Activated T-helper 1 cell treated with Interleukin-2 at 50 U/mL for 16 hours (primary cell): ENCODE measurements at regions not wholly inside any gene's neighbourhood (a gene's known extent, or its start where the extent isn't known, plus 50 kb on each side); places are given as distances from the start of the nearest gene placed in this dataset.
"Not testable (repeated sequence)": the region's sequence is repeated elsewhere in the genome, so short reads cannot be mapped to it uniquely, and the experiment has no call there.

ENCODE experiments used
- DNase-seq: peaks from one replicate; pipeline ENCODE4 v3.0.0-alpha.2; 2020; ENCODE audit warnings: low read depth

DNA sequence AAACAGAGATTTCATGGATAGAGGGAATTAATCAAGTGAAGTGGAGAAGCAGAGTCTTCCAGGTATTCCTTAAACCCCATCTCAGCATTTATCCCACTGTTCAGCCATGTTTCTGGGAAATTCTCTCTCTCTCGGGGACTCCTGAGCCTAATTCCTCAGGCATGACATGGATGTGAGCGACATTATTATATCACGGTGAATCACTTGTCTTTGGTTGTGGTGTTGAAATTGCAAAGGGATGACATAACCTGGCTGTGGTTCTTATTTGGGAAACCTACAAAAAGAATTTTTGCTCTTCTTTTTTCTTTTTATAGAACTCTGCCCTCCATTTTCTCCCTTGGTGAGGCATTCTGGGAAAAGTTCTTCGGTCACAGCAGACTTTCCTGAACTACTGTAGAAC lies 457.9 kb upstream of the PTGER4 start:
- DNase-seq = no peak

DNA sequence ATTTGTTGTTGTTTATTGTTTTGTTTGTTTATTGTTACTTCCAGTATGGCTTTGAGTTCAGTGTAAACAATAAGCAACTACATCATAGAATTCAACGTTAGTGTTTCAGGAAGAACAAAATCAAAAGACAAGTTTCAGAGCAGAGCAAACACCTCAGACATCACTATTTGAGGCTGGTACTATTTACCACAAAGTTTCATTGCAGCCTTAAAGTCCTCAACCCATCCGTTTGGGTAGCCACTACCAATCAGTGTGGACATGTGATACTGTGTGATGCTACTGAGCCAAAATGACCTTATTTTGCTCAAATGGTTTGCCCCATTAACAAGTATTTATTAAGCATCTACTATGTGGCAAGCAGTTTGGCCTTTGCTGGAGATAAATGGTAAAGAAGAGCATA lies 458.5 kb upstream of the PTGER4 start:
- no peak for DNase-seq

DNA sequence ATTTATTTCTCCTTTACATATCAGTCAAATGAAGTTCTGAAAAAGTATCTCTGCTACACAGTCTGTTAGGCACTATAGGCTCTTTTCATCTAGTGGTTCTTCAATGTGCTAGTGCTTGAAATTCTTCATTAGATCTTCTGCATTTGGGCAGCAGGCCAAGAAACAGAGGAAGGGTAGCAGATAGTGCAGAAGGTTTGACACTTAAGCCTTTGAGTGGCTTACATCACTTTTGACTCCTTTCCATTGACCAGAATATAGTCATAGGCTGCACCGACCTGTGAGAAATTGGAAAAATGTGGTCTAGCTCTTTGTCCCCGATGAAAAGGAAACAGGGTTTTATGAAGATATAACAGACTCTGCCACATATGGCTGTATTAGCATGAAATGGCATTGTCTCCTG lies 459.5 kb upstream of the PTGER4 start:
- DNase-seq = no peak

DNA sequence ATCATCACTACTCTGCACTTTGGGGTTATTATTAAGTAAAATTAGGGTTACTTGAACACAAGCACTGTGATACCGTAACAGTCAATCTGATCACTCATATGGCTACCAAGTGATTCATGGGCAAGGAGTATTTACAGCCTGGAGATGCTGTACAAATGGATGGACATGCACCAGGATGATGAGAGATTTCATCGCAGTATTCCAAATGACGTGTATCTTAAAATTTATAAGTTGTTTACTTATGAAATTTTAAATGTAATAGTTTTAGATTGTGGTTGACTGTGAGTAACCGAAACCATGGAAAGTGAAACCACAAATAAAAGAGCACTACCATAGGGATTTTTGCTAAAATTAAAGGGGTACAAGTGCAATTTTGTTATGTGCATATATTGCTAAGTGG lies 462.2 kb upstream of the PTGER4 start:
- DNase-seq = no peak

DNA sequence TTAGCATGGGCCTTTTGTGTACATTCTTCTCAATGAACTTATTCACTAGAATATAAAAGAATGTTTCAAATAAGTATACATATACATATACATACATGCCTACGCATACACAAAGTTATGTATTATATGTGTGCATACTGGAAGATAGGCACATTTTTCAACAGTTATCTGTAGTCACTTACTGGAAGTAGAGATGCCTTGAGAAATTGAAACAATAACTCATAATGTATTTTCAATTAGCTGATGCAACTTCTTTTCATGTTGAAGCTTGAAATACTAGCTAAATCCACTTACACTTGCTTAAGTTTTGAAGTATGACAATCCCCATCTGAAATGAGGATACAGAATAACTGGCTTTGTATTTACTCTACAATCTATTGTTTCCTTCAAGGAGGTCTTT lies 469.0 kb upstream of the PTGER4 start:
- DNase-seq = no peak

DNA sequence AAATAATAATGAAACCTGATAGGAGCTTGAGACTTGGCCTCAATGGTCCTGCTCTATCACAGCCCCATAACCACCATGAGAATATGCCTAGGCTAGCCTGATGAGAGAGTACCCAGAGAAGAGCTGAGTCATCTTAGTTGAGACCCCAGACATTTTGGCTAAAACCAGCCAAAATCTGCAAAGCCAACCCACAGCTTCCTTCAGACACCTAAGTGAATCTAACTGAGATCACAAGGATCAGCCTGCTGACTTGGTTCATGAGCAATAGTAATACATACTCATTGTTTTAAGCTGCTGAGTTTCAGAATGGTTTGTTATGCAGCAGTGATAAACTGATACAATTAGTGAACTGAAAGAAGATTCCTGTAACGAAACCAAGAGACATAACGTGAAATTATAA lies 473.7 kb upstream of the PTGER4 start:
- no peak for DNase-seq

DNA sequence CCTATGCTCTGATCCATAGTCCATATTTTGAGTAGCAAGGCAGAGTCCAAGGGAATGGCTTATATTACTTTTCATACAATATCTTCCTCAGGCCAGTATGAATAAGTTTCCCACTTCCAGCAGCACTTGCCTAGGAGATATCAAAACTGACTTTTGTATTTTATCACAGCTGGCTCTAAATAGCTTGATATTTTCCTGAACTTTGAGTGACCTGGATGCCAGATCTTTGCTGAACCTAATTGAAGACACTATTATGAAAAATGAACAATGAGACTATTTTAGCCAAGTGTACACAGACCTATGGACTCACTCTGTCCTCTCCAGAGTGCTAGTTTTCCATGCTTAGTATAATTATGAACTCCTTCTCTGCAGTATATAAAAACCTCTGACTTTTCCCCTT lies 475.6 kb upstream of the PTGER4 start:
- no peak for DNase-seq

DNA sequence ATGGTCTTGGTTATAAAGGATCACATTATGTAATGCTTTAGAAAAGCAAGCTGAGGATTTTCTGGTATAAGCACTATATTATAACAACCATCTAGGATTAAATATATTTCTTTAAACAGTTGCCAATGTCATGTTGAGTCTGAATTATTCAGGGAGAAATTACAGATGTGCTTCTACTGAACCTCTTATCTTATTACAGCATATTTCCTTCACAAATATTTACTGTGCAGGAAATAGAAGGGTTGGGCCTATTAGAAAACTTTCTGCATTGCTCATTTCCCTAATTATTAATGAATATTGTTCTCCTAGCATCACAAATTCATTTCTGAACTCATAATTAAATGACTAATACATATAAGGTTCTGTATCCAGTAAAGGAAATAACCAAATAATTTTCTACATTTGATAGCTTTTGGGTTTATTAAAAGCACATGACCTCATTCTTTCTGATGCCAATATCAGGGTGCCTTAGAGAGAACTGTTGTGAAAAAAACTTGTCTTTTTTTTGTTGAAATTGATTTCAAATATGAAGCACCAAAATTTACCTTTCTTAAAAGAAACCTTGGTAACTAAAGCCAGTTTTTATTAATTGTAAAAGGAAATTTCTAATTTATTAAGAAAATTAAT lies 476.8 kb upstream of the PTGER4 start:
- DNase-seq = no peak

DNA sequence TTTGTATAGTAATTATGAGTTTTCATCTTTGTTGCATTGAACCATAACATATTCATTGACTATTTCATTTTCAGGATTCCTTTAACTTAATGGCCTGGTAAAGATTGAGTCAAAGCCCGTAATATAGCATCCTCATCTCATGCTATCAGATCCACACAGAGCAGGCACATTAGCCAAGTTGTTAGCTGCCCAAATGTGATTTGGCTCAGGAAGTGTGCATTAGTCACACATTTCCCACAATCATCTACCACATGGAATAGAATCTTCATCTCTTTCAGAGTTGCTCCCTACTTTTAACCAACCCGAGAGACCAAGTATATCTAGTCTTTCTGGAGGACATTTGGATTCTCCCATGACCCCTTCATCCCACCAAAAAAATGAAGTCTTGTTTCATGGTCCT lies 481.0 kb upstream of the PTGER4 start:
- DNase-seq = no peak

DNA sequence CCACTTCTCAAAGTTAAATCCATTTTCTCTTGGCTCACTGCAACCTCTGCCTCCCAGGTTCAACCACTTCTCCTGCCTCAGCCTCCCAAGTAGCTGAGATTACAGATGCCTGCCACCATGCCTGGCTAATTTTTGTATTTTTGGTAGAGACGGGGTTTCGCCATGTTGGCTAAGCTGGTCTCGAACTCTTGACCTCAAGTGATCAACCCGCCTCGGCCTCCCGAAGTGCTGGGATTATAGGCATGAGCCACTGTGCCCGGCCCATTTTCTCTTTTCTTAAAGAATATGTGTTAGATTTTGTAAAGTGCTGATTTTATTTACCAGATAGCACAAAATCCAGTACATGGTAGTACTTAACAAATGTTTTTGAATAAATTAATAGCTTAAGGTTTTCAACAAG lies 484.1 kb upstream of the PTGER4 start:
- DNase-seq = not testable (repeated sequence)

DNA sequence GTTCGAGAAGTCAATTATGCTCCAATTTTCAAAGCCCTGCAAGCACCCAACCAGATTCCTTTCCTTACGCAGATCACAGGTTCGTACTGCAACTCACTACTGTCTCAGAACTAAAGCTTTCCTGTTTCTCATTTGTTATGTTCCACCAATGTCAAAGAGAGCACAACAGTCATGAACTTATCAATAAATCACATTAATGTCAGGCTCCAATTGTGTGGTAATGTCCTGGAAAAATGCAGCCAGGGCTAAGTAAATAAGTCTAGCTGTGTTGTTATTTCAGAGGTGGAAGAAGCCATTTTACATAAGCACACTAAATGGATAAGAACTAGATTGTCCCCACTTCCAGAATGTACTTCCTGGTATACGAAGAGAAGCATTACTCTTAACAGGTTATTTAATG lies 488.6 kb upstream of the PTGER4 start:
- no peak for DNase-seq

DNA sequence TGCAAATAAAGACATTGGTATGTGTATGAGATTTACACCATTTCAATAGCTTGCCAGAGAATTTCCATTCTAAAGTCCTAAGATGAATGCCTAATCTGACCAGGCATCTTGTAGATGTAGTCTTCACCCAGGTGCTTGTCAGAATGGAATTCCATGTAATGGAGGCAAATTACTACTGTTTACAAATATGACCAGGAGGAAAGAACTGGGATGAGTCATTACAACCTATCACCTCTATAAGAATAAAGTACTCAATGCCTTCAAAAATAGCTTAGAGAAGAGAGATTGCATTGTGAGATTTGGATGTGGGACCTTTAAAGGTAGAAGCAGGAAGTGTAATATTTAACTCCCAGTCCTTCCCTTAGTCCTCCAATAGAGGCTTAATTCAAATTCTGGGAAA lies 507.0 kb upstream of the PTGER4 start:
- no peak for DNase-seq

DNA sequence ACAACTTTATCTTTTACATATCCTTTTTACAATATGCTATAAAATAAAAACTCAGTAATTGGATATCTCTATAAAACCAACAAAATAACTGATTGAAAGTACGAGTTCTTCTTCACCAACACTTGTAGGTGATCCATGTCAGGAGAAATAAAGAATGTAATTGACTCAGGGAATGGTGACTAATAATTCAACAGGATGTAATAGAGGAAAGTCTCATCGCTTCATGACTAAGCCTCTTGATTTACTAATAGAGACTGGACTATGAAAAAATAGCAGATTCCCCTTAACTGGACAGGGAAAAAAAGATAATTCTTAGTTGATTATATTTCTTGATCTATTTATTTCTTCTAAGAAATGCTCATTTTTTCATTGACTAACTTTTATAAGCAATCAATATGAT lies 507.7 kb upstream of the PTGER4 start:
- no peak for DNase-seq

DNA sequence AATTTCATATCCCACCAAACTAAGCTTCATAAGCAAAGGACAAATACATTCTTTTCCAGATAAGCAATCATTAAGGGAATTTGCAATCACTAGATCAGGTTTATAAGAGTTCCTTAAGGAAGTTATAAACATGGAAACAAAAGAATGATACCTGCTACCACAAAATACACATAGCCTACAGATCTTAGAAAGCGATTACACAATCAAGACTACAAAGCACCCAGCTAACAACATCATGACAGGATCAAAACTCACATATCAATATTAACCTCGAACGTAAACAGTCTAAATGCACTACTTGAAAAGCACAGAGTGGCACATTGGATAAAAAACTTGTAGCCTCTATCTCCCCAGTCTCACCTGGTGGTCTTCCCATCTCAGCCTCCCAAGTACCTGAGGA lies 512.4 kb upstream of the PTGER4 start:
- DNase-seq = no peak

DNA sequence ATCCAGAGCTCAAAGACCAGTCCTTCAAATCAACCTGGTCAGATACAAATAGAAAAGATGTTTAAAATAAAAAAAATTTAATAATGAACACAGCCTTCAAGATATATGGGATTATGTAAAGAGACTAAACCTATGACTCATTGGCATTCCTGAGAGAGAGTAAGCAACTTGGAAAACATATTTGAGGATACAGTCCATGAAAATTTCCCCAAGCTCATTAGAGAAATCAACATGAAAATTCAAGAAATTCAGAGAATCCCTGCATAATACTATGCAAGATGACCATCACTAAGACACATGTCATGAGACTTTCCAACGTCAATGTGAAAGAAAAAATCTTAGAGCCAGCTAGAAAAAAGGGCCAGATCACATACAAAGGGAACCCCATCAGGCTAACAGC lies 512.9 kb upstream of the PTGER4 start:
- no peak for DNase-seq

DNA sequence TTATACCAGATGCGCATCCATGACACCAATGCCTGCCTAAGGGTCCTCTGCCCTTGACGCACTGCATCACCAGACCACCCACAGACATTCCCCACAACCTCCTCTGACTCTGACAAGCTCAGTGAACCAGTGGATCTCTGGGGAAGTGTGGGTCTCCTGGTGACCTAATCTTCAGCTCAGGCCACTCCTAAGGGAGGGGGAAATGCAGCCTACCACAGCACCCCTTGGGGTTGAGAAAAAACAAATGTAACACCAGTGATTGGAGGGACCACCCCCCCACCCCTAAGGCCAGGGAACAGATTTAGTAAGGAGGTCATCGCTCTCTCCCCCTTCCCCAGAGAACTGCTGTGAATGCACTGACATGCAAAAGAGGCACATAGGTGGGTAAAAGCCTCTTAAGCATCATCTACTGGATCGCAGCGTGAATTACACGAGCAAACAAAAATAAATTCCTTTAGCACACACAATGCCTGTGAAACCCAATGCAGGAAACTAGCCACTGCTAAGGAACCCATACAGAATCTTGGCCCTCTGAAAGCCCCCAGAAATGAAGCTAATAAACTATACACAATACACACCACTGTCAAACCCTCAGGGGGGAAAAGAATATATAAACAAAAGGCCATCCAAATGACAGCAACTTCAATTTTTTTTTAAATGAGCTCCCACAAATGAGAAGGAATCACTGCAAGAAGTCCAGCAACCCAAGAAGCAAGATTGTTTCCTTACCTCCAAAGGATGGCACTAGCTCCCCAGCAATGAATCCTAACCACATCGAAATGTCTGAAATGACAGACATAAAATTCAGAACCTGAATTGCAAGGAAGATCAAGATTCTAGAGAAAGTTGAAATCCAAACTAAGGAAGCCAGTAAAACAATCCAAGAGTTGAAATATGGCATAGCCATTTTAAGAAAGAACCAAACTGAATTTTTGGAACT lies 513.7 kb upstream of the PTGER4 start:
- no peak for DNase-seq

DNA sequence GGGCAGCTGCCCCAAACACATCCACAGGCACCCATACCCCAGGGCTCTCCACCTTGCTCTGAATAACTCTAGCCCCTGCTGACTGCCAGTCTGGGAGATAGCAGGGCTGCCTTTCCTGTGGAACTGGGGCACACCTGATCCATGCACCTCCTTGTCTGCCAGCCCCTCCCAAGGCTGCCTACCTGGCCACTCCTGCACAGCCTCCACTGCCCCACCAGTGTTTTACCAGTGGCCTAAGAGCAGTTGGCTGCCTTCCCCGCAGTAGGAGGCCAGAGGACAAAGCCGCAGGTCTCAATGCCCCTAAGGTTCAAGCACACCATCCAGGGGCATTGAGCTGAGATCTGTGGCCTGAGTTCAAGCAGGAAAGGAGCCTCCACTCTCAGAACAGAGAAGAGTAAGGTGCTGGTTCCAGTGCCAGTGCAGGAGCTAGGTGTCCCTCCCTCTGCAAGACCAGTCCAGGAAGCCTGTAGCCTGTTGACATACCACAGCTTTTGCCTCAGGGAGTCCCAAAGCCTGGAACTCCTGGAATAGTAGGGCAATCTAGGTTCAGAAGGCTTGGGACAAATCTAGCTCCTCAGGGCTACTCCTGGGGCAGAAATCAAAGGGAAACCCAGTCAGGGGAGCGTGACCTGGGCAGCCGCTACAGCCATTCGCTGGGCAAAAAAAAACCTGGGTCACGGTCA lies 514.5 kb upstream of the PTGER4 start:
- no peak for DNase-seq

DNA sequence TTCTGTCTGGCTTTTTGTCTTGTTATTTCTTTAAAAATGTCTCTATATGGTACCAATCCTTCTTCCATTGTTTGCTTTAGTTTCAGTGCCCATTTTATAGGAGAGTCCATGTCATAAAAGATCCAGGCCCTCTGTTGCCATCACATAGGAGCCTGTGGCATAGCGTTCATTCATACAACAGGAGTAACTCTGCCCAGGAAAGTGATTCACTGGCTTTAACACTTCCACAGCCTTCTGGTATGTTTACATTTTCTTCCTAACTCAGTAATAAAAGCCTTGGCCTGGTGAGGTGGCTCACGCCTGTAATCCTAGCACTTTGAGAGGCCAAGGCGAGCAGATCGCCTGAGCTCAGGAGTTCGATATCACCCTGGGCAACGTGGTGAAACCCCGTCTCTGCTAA lies 519.3 kb upstream of the PTGER4 start:
- DNase-seq = no peak

DNA sequence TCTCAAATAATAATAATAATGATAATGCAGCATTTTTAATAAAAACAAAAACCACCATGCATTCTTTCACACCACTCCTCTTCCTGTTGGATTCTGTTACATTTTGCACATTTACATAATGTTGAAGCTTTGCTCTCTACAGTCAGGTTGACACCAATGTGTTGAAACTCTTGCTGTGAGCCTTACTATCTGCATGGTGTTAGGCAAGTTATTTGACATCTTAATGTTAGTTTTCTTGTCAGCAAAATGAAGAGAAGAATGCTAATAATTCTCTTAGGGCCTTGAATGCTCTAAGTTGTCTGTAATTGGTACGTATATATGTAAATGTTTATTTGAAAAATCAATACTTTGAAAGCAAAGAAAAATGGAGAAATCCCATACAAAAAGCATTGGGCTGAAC lies 525.5 kb upstream of the PTGER4 start:
- DNase-seq = no peak

DNA sequence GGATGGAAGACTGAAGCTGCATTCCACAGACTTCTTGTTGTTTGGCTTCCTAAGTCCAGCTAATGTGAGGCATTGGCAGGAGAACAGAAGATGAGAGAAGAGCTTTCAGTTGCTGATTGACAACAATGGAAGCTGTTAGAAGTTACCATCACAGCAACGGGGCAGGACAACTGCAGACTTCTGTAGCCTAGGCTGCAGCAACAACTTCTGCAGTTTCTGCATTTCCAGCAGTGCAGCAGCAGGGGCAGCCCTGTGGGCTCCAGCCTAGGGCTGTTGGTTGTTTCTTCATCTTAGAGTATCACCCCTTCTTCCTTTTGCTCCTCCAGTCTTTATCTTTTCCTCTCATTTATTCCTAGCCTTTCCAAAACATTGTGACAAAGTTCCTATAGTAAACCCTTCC lies 528.8 kb upstream of the PTGER4 start:
- no peak for DNase-seq

DNA sequence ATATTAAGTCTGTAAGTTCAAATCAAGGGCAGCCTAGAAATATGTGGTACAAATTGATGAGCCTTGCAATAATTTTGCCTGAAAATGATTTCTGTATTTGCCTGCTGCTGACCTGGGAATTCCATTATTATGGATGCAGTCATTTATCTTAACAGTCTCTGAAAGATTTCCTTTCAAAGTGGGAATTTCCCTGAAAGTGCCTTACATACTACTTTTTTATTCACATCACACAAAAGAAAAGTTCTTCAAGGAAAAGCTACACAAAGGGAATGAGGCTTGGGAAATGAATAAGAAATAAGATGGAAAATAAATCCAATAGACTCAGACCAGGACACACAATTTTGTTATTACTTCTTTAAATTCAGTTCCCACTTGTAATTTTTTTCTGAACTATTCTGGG lies 537.8 kb upstream of the PTGER4 start:
- no peak for DNase-seq

DNA sequence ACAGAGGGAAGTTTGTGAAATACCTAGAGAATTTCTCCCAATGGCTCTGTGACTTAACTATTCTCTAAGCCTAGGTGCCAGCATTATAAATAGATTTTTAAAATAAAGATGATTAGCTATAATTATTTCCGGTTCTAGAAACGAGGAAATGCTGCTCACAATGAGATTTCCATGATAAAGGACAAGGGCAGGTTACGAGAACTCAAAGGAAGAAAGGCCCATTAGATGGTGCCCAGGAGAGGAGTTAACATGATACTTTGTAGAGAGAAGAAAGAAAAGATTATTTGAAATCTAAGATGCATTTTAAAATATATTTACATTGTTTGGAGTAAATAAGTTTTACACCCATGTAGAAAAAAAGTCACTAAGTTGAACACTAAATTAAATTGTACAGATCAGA lies 538.3 kb upstream of the PTGER4 start:
- no peak for DNase-seq

DNA sequence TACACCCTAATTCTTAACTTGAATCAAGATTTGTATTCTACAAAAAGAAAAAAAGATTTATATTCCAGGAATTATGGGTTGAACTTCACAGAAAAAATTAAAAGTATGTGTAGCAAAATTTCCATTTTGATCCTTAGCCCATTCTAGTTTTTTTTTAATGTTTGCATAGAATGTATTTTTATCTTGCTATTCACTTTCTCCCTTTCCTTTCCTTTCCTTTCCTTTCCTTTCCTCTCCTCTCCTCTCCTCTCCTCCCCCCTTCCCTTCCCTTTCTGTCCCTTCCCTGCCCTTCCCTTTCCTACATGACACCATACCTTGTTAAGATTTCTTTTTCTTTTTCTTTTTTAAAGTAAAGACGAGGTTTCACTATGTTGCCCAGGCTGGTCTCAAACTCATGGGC lies 542.5 kb upstream of the PTGER4 start:
- DNase-seq = no peak
